ENCODE measurements at regions not wholly inside any gene's neighbourhood (a gene's known extent, or its start where the extent isn't known, plus 50 kb on each side); places are given as distances from the start of the nearest gene placed in this dataset.
A peak's percentile ranks its signal among the peaks of the same experiment; 100 is the strongest.

GRCh38 chr16:50880926-50881325 is 139.0 kb downstream of the CYLD start:
- no peaks in the 10 kb centered on the region for H3K27me3 ChIP-seq
- H3K9me3 ChIP-seq: no peaks in the 10 kb centered on the region
- no peaks in the 10 kb centered on the region for H3K4me1 ChIP-seq
- peak; percentile 3 to 47 for DNase-seq (ENCODE audit: extremely low spot score in 2 of 2)
- no peak overlapping the region for H3K4me3 ChIP-seq
- TF ChIP-seq CTCF (IDR thresholded peaks at IDR 0.05) (no peak), POLR2AphosphoS5 (IDR thresholded peaks at IDR 0.05; ENCODE audit: insufficient read depth in 1 of 2, low read depth in 1 of 2) (no peak), POLR2A (IDR thresholded peaks at IDR 0.05) (no peak)
- intact Hi-C loops (cut with DNase I): no loop called here
- H3K27ac ChIP-seq: no peak overlapping the region
- no peaks in the 10 kb centered on the region for H3K36me3 ChIP-seq

GRCh38 chr16:50879873-50880695 is 138.2 kb downstream of the CYLD start:
- H3K36me3 ChIP-seq: no peaks in the 10 kb centered on the region
- no peak overlapping the region for H3K27ac ChIP-seq
- no peak overlapping the region for H3K4me3 ChIP-seq
- H3K27me3 ChIP-seq: no peaks in the 10 kb centered on the region
- intact Hi-C loops (cut with DNase I): no loop called here
- TF ChIP-seq CTCF (IDR thresholded peaks at IDR 0.05) (no peak), POLR2AphosphoS5 (IDR thresholded peaks at IDR 0.05; ENCODE audit: insufficient read depth in 1 of 2, low read depth in 1 of 2) (no peak), POLR2A (IDR thresholded peaks at IDR 0.05) (no peak)
- no peaks in the 10 kb centered on the region for H3K4me1 ChIP-seq
- H3K9me3 ChIP-seq: no peaks in the 10 kb centered on the region
- DNase-seq (ENCODE audit: extremely low spot score in 2 of 2): peak; percentile 25 to 74

GRCh38 chr16:50878966-50879615 is 137.2 kb downstream of the CYLD start:
- peak; percentile 58 to 79 for DNase-seq (ENCODE audit: extremely low spot score in 2 of 2)
- H3K4me3 ChIP-seq: no peak overlapping the region
- no peaks in the 10 kb centered on the region for H3K36me3 ChIP-seq
- H3K4me1 ChIP-seq: no peaks in the 10 kb centered on the region
- H3K9me3 ChIP-seq: no peaks in the 10 kb centered on the region
- intact Hi-C loops (cut with DNase I): no loop called here
- TF ChIP-seq CTCF (IDR thresholded peaks at IDR 0.05) (no peak), POLR2A (IDR thresholded peaks at IDR 0.05) (no peak), POLR2AphosphoS5 (IDR thresholded peaks at IDR 0.05; ENCODE audit: insufficient read depth in 1 of 2, low read depth in 1 of 2) (no peak)
- H3K27ac ChIP-seq: no peak overlapping the region
- H3K27me3 ChIP-seq: no peaks in the 10 kb centered on the region

- DNase-seq (ENCODE audit: extremely low spot score in 2 of 2): no peak
- Histone ChIP-seq H3K4me1 (no peaks in the 10 kb centered on the region), H3K4me3 (no peak overlapping the region), H3K27ac (no peak overlapping the region), H3K36me3 (no peaks in the 10 kb centered on the region), H3K9me3 (no peaks in the 10 kb centered on the region), H3K27me3 (no peaks in the 10 kb centered on the region)
- TF ChIP-seq CTCF (IDR thresholded peaks at IDR 0.05): no peak
- no peak for TF ChIP-seq POLR2A (IDR thresholded peaks at IDR 0.05)
- no peak for TF ChIP-seq POLR2AphosphoS5 (IDR thresholded peaks at IDR 0.05; ENCODE audit: insufficient read depth in 1 of 2, low read depth in 1 of 2)
- intact Hi-C loops (cut with DNase I): no loop called here
These were observed 136.7 kb downstream of the CYLD start for GRCh38 chr16:50878536-50878935.

GRCh38 chr16:50876263-50876662 is 134.4 kb downstream of the CYLD start:
- Histone ChIP-seq H3K27me3 (no peaks in the 10 kb centered on the region), H3K27ac (no peak overlapping the region), H3K9me3 (no peaks in the 10 kb centered on the region), H3K4me3 (no peak overlapping the region), H3K4me1 (no peaks in the 10 kb centered on the region), H3K36me3 (no peaks in the 10 kb centered on the region)
- intact Hi-C loops (cut with DNase I): no loop called here
- DNase-seq (ENCODE audit: extremely low spot score in 2 of 2): peak in 1 of 2 donors; percentile 49
- TF ChIP-seq POLR2AphosphoS5 (IDR thresholded peaks at IDR 0.05; ENCODE audit: insufficient read depth in 1 of 2, low read depth in 1 of 2): no peak
- TF ChIP-seq POLR2A (IDR thresholded peaks at IDR 0.05): no peak
- TF ChIP-seq CTCF (IDR thresholded peaks at IDR 0.05): no peak
